ENCODE measurements at regions not wholly inside any gene's neighbourhood (a gene's known extent, or its start where the extent isn't known, plus 50 kb on each side); places are given as distances from the start of the nearest gene placed in this dataset.

- TF ChIP-seq CTCF (IDR thresholded peaks at IDR 0.05; ENCODE audit: insufficient read depth, low read length) (no peak), POLR2AphosphoS5 (IDR thresholded peaks at IDR 0.05; ENCODE audit: low read depth) (no peak)
These were observed 202.5 kb downstream of the FOXA2 start for GRCh38 chr20:22381812-22382416.

All from HL-60 (cell line).